Activated CD8-positive, alpha-beta T cell treated with anti-CD3 and anti-CD28 coated beads for 36 hours (primary cell): ENCODE measurements at regions not wholly inside any gene's neighbourhood (a gene's known extent, or its start where the extent isn't known, plus 50 kb on each side); places are given as distances from the start of the nearest gene placed in this dataset.

Experiments used
- ATAC-seq: fragments of 200-7000 bp; cut with Tn5 transposase; one replicate; pipeline ENCODE4 v1.10.0; 2021; ENCODE audit warnings: mild to moderate bottlenecking, moderate library complexity
- CTCF ChIA-PET: fragments of 350-600 bp; sonication (Branson Sonifier 250); formaldehyde crosslinking; loops from one replicate; lab custom pipeline; 2021; ENCODE audit warnings: antibody characterized with exemption; lab: Charles Lee
- POLR2A ChIA-PET: fragments of 350-600 bp; sonication (Branson Sonifier 250); formaldehyde crosslinking; loops from one replicate; lab custom pipeline; 2021; ENCODE audit warnings: antibody characterized with exemption; lab: Charles Lee
- DNase-seq: peaks from one replicate; pipeline ENCODE4 v3.0.0-alpha.2; 2020
- H3K27ac Mint-ChIP-seq: one replicate; pipeline ENCODE4 v1.8.0; 2021; ENCODE audit warnings: mild to moderate bottlenecking, mixed read lengths
- H3K27me3 Mint-ChIP-seq: one replicate; pipeline ENCODE4 v1.8.0; 2021; ENCODE audit warnings: mixed read lengths
- H3K36me3 Mint-ChIP-seq: one replicate; pipeline ENCODE4 v1.8.0; 2021; ENCODE audit warnings: low read depth, mixed read lengths
- H3K4me1 Mint-ChIP-seq: one replicate; pipeline ENCODE4 v1.8.0; 2021; ENCODE audit warnings: low read depth, mixed read lengths
- H3K4me3 Mint-ChIP-seq: one replicate; pipeline ENCODE4 v1.8.0; 2021; ENCODE audit warnings: mild to moderate bottlenecking, moderate library complexity, mixed read lengths
- H3K9me3 Mint-ChIP-seq: one replicate; pipeline ENCODE4 v1.8.0; 2021; ENCODE audit warnings: mixed read lengths
- intact Hi-C: fragments of 100-400 bp; cut with micrococcal nuclease; formaldehyde crosslinking; loops from one replicate; pipeline ENCODE4 v1.10.0; 2022
- TF ChIP-seq, protein P1 (sequence below): fragments of 200-600 bp; IDR thresholded peaks from one replicate; pipeline ENCODE4 v1.8.0; 2022; ENCODE audit warnings: antibody characterized with exemption, mild to moderate bottlenecking

DNA sequence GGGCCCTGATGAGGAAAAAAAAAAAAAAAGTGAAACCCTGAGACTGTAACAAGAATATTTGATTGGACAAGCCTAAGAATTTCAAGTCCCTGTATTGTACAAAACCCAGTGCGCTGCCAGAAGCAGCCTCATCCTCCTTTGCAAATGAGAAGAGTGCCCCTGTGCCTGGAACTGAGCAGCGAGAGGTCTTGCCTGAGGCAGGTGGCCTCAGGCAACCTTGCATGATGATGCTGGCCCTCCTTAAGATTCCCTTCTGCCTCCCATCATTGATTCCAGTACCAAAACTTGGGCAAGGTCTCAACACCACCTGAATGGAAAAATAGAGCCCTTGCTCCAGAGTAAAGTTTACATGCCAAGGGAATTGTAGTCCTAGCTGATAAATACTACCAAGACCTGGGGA, 129.6 kb upstream of the RAB4A start:
- Mint-ChIP-seq H3K4me3 (no peak overlapping the region), H3K9me3 (peaks cover 2% of the 10 kb centered on the region), H3K4me1 (peaks cover 30% of the 10 kb centered on the region), H3K27ac (no peak overlapping the region), H3K27me3 (no peaks in the 10 kb centered on the region), H3K36me3 (no peaks in the 10 kb centered on the region)
- ATAC-seq (no peak), DNase-seq (no peak)
- POLR2A ChIA-PET, result no interaction called here
- intact Hi-C loops, result no loop called here
- TF ChIP-seq, protein P1, sequence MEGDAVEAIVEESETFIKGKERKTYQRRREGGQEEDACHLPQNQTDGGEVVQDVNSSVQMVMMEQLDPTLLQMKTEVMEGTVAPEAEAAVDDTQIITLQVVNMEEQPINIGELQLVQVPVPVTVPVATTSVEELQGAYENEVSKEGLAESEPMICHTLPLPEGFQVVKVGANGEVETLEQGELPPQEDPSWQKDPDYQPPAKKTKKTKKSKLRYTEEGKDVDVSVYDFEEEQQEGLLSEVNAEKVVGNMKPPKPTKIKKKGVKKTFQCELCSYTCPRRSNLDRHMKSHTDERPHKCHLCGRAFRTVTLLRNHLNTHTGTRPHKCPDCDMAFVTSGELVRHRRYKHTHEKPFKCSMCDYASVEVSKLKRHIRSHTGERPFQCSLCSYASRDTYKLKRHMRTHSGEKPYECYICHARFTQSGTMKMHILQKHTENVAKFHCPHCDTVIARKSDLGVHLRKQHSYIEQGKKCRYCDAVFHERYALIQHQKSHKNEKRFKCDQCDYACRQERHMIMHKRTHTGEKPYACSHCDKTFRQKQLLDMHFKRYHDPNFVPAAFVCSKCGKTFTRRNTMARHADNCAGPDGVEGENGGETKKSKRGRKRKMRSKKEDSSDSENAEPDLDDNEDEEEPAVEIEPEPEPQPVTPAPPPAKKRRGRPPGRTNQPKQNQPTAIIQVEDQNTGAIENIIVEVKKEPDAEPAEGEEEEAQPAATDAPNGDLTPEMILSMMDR, result no peak
- CTCF ChIA-PET, result no interaction called here

DNA sequence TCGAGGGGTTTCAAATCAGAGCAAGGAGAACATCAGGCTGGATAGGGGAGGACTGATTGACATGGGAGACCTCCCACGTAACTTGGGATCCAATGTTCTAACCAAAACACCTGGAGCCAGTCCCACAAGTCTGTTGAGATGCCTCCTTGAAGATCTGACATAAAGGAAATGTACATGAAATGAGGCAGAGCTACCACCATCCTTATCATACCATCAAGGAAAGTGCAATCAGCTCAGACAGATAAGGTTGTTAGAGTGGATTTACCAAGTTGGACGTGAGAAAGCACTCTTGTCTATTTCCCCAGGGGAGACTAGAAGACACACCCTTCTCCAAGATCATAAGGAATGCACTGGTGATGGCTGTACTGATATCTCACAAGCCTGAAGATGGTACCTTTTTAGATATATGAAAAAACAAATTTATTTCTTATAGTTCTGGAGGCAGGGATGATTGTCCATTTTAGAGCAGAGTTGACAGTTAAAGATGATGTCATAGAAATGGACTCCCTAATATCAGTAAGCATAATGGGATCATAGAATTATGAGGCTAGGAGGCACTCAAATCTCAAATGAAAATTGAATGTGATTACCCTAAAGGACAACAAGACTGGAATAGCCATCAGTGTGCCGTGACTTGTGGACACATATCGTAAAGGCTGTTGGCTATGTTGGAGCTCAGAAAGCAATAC, 129.1 kb upstream of the RAB4A start:
- Mint-ChIP-seq H3K27me3 (peaks cover 2% of the 10 kb centered on the region), H3K4me3 (no peak overlapping the region), H3K27ac (no peak overlapping the region), H3K36me3 (no peaks in the 10 kb centered on the region), H3K9me3 (no peaks in the 10 kb centered on the region), H3K4me1 (peaks cover 24% of the 10 kb centered on the region)
- ChIA-PET POLR2A (no interaction called here), CTCF (no interaction called here)
- intact Hi-C loops, result no loop called here
- no peak for ATAC-seq
- no peak for DNase-seq
- TF ChIP-seq, protein P1, result no peak

- ChIA-PET CTCF (interaction anchor here (2.0 kb wide), 1 partner anchor 84 kb away, joined by 6 read pairs; no protein-coding TSS in a partner anchor), POLR2A (interaction anchor here (0.6 kb wide), 1 partner anchor 53 kb away, joined by 3 read pairs; no protein-coding TSS in a partner anchor)
- H3K4me3 Mint-ChIP-seq, result no peak overlapping the region
- DNase-seq (no peak), ATAC-seq (no peak)
- H3K36me3 Mint-ChIP-seq, result no peaks in the 10 kb centered on the region
- H3K27me3 Mint-ChIP-seq, result peaks cover 3% of the 10 kb centered on the region
- TF ChIP-seq, protein P1, result no peak
- H3K27ac Mint-ChIP-seq, result no peak overlapping the region
- H3K9me3 Mint-ChIP-seq, result no peaks in the 10 kb centered on the region
- intact Hi-C loops, result no loop called here
- peaks cover 18% of the 10 kb centered on the region for H3K4me1 Mint-ChIP-seq
Observed at GRCh38 chr1:229142471-229142870, 128.4 kb upstream of the RAB4A start.

DNA sequence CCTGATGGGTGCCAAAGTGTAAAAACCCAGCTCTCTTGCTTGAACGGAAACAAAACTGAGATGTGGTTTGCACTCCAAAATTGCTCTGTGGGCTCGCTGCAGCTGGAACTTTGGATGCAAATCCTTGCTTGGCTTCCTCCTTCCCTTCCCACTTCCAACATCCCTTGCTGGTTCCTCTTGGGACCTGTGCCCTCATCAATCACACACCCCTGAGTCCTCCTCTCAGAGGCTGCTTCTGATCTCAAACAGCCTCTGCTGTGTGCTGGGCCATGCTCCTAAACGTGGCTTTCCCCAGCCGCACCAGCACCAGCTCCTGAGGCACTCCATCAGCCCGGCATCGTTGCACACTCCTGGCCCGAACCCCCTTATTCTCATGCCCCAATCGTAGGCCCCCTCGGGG, 124.3 kb upstream of the RAB4A start:
- intact Hi-C loops, result no loop called here
- CTCF ChIA-PET, result no interaction called here
- TF ChIP-seq, protein P1, result no peak
- Mint-ChIP-seq H3K27ac (no peak overlapping the region), H3K9me3 (no peaks in the 10 kb centered on the region), H3K27me3 (peaks cover 3% of the 10 kb centered on the region), H3K4me1 (no peaks in the 10 kb centered on the region), H3K4me3 (no peak overlapping the region), H3K36me3 (no peaks in the 10 kb centered on the region)
- POLR2A ChIA-PET, result no interaction called here
- DNase-seq (no peak), ATAC-seq (no peak)

DNA sequence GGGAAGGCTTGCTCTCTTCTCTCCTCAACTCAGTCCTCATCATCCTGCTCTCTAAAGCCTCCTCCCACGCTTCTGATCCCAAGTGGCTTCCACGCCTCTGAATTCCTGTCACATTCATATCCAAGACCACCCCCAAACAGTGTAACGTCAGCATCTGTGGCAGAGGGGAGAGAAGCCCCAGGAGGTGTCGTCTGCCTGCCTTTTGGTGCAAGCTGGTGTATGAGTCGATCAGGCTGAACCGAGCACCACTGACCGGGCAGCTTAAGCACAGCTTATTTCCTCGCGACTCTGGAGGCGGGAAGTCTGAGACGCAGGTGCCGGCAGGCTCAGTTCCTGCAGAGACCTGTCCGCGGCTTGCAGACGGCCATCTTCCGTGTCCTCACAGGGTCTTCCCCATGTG, 123.8 kb upstream of the RAB4A start:
- TF ChIP-seq, protein P1, result no peak
- no peaks in the 10 kb centered on the region for H3K36me3 Mint-ChIP-seq
- ATAC-seq (no peak), DNase-seq (no peak)
- H3K4me3 Mint-ChIP-seq, result no peak overlapping the region
- ChIA-PET CTCF (no interaction called here), POLR2A (no interaction called here)
- intact Hi-C loops, result no loop called here
- no peaks in the 10 kb centered on the region for H3K9me3 Mint-ChIP-seq
- H3K27ac Mint-ChIP-seq, result no peak overlapping the region
- peaks cover 3% of the 10 kb centered on the region for H3K27me3 Mint-ChIP-seq
- no peaks in the 10 kb centered on the region for H3K4me1 Mint-ChIP-seq
